ENCODE measurements at regions not wholly inside any gene's neighbourhood (a gene's known extent, or its start where the extent isn't known, plus 50 kb on each side); places are given as distances from the start of the nearest gene placed in this dataset.

- no peak for DNase-seq (ENCODE audit: extremely low read depth, low read depth, low spot score)
Measured at GRCh38 chr5:56359809-56360685, 126.9 kb upstream of the ANKRD55 start.

GRCh38 chr5:56358703-56359681 lies 125.9 kb upstream of the ANKRD55 start:
- no peak for DNase-seq (ENCODE audit: extremely low read depth, low read depth, low spot score)

DNA sequence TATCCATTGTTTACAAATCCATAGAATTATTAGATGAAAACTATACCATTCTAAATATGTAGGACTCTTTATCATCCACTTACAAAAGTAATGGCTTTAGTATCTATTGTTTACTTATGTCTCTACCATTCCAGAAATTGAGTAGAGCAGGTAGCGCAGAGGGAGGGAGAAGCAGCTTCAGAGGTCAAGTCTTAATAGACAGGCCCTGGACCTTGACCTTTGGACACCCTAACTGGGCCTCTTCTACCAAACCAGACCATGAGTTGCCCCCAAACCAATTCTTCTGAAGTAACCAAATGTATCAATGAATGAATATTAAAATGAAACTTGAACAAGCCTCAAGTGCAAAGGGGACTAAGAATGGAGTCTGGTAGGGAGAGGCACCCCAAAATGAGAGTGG lies 124.9 kb upstream of the ANKRD55 start:
- DNase-seq (ENCODE audit: extremely low read depth, low read depth, low spot score), result no peak

DNA sequence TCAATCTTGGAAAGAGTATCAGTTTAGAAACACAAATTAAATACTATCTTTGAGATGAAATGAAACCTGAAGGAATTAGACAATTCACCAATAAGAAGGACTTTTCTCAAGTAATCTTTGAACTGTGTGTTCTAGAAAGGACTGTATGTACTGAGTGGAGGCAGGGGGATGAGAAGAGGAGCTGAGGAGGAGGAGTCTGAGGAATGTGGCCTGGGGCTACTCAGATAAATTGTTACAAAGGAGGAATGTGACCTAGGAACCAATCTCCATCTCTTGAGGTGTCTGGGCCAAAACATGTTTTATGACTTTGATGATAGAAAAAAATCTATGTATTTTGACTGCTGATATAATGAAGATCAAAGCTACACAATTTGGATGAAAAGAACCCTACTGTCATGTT lies 124.3 kb upstream of the ANKRD55 start:
- no peak for DNase-seq (ENCODE audit: extremely low read depth, low read depth, low spot score)

DNA sequence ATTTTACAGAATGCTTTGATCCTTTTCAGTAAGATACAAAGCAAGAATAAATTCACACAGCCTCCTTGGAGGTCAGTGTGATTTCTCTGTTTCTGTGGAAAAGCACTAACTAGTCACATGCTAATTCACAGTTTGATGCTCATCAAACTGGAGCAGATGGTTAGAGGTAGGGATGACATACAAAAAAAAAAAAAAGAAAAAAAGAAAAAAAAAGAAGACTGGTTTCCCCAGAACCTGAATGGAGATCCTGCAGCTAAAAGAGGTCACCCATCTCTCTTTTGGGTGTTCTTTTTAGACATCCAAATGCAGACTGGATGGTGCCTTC lies 123.7 kb upstream of the ANKRD55 start:
- DNase-seq (ENCODE audit: extremely low read depth, low read depth, low spot score), result no peak

GRCh38 chr5:56356121-56356835 lies 123.1 kb upstream of the ANKRD55 start:
- DNase-seq (ENCODE audit: extremely low read depth, low read depth, low spot score), result no peak

DNA sequence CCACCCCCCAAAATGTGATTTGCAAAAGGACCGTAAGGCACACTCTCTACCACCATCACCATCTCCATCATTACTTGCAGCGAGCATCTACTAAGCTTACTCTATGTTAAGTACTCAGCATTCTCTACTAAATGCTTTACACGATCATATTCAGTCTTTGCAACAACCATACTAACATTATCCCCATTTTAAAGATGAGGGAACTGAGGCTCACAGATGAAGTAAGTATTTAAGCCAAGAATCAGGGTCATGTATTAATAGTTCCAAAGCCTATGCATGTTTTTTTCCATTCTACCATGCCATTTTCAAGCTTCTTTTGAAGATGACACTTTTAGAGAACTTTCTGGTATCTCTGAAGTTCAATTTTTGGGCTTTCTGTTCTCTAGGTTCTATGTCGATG lies 121.7 kb upstream of the ANKRD55 start:
- DNase-seq (ENCODE audit: extremely low read depth, low read depth, low spot score), result no peak

DNA sequence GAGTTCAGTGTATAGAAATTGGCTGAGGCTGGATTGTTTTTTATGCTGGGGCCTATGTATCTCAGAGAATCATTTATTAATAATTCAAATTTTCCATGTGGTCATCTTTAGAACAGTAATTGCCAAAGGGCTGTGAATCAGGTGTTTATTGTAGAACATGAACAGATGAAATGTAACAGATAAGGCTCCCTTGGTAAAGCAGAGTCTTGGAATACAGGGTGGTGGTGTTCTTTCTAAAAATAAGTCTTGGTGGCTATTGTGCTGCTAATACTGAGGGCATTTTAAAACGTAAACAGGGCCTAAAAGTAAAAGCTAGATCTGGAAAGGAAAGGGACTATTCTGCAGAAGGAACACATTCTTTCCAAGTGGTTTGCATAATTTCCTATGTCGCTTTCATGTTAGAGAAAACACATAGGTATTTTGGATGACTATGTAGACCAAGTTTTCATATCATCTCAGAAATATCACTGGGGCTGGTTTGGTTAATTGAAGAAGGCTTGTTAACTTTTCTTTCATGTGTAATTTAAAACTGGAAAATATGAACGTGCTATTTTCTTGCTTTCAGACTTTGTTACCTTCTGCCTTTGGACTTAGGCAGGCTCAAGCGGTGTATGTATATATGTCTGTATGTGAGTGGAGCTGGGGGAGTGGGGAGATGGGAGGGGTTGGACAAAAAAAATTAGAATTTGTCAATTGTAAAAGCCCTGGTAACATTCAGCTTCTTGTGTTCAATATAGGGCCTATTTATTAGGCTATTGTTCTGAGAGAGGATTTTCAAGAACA lies 119.9 kb upstream of the ANKRD55 start:
- DNase-seq (ENCODE audit: extremely low read depth, low read depth, low spot score), result no peak

DNA sequence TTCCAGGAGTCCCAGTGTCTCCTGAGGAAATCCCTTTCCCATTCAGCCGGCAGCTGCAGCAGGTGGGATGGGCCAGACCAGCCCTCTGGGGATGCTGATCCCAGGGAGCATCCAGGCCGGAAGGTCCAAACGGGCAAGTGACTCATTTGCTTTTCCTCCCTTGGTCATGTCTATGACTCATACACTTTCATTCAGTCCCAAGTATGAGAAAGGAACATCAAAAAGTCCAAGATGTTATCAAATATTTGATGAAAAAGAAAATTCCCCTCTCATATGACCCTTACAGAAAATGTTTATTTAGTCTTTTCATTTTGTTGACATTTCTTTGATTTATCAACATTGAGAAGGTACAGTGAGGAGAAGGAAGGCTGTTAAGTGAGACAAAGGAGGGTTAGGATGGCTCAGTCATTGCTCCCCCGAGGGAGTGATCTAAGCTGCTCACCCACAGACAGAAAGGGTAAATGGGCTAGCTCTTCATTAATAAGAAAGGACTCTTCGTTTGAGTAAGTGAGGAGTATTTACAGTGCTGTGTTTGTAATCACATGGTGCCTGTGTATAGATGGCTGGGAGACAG lies 117.6 kb upstream of the ANKRD55 start:
- DNase-seq (ENCODE audit: extremely low read depth, low read depth, low spot score), result peak; percentile 83

GRCh38 chr5:56350011-56350596 lies 117.0 kb upstream of the ANKRD55 start:
- no peak for DNase-seq (ENCODE audit: extremely low read depth, low read depth, low spot score)

DNA sequence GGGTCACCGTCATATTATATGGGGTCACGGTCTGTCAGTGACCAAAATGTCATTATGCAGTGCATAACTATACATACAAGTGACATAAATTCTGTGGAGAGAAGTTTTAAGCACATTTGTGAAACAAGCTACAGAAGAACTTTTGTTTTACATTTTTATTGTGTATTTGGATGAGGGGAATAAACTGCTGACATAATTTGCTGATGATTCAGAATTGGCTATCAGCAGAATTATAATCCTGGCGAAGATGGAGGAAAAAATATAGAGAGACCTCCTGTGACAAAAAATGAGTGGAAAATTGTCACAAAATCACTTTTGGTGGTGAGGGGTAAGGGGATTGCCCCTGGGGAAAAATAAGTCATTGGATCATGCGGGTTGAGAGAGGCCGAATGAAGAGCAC lies 116.3 kb upstream of the ANKRD55 start:
- no peak for DNase-seq (ENCODE audit: extremely low read depth, low read depth, low spot score)

GRCh38 chr5:56346741-56347535 lies 113.8 kb upstream of the ANKRD55 start:
- no peak for DNase-seq (ENCODE audit: extremely low read depth, low read depth, low spot score)

DNA sequence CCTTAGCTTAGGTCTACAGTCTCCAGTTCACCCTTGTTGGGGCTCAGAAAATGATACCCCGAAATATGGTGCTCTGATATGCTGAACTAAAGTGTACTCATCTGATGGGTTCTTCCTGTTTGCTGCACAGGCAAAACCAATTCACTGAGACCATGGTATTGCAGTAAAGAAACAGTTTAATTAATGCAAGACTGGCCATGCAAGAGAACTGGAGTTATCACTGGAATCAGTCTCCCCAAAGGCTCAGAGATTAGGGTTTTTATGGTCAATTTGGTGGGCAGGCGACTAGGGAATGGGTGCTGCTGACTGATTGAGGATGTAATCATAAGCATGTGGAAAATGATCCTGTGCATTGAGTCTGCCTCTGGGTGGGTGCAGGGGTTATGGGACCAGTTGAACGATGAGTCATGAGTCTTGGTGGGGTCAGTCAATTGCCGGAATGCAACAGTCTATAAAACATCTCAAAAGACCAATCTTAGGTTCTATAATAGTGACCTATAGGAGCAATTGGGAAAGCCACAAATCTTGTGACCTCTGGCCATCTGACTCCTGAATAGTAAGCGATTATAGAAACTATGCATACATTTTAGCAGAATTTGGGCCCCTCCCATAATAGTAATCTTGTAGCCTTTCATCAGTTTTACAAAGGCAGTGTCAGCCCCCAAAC lies 113.0 kb upstream of the ANKRD55 start:
- no peak for DNase-seq (ENCODE audit: extremely low read depth, low read depth, low spot score)

DNA sequence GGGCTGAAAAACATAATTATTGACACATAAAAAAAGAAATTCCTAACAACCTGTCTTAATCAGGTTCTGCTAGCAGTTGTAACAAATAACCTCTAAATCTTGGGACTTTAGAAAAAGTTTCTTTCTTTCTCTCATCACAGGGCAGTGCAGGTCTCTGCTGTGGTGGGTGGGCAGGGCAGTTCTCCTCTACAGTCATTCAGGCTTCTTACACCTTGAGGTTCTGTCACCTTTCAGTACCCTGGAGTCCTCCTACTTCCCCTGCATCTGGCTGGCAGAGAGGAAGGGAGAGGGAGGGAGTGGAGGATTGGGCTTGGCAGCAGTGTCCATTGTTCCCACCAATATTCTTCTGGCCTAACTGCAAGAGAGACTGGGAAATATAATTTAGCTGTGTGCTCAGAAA lies 112.2 kb upstream of the ANKRD55 start:
- no peak for DNase-seq (ENCODE audit: extremely low read depth, low read depth, low spot score)

- DNase-seq (ENCODE audit: extremely low read depth, low read depth, low spot score), result no peak
Measured at GRCh38 chr5:56344594-56344993, 111.5 kb upstream of the ANKRD55 start.

DNA sequence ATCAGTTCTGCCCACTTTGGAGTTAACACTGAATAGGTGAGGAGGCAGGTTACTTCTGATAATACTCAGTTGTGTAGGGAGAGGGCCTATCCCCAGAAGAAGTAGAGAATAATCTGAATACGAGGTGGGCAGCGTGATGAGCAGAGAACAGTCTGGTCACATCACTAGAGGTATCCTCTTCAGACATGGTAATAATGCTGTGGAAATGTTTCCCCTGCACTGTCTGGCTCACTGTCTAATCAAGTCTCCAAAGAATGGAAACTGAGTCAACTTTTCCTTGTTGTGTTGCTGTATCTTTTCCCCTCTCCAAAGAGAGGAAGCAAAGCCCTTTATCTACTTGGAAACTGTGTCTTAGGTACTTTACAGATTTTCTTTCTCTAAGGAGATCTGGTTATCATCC lies 110.9 kb upstream of the ANKRD55 start:
- DNase-seq (ENCODE audit: extremely low read depth, low read depth, low spot score), result no peak

DNA sequence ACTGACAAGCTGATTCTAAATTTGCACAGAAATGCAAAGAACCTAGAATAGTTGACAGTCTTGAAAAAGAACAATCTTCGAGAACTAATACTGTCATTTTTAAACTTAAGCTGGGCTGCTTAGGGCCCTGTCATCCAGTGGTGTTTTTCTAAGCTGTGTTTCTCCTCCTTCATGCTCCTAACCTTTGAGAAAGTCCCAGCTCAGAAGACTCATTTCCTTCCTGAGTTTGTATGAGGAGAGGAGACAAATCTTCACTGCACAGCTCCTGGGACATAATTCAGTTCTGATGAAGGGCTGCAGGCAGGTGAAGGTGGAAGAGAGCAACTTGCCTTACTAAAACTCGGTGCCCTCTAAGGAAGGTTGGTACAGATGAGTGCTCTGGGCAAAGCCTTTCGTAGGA lies 109.5 kb upstream of the ANKRD55 start:
- no peak for DNase-seq (ENCODE audit: extremely low read depth, low read depth, low spot score)

DNA sequence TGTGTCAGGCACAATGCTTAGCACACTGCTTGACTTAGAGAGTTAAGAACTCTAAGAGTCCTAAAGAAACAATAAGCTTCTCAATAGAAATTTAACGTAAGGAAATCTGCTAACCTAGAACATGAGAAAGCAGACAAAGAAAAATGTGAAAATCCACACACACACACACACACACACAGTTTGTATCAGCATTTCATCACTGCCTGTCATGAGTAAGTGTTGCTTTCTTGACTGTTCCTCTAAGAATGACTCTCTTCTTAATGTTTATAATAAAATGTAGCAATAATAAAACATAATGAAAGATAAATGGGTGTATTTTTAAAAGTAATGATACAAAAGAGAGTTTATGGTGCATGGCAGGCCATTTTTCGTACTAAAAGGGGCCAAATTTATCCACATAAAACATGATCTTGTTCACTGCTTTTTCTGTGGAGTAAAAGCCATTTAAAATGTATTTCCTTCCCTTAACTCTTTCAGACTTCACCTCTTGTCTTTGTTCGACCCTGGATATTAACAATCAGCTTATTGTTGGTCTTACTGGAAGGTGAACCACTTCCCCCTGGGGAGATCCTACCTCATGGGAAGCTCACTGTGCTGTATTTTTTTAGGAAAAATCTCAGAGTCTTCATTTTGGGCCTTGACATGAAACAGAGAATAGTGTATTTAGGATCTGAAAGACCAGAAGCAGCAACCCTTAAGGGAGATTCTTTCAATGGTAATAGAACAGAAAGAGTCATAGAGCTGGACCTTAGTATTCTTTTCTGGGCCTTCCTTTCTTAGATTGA lies 107.3 kb upstream of the ANKRD55 start:
- no peak for DNase-seq (ENCODE audit: extremely low read depth, low read depth, low spot score)
